Spleen (tissue), 11 donors: ENCODE measurements at regions not wholly inside any gene's neighbourhood (a gene's known extent, or its start where the extent isn't known, plus 50 kb on each side); places are given as distances from the start of the nearest gene placed in this dataset.

ENCODE experiments used
- DNase-seq: peaks from one replicate; pipeline ENCODE4 v3.0.0-alpha.2; 2020
- H3K27ac ChIP-seq, 8 donors: fragments of 200-600 bp; sonication (generic) in 7 of 8; 1 replicate in 4 of 8; 2 replicates in 4 of 8; pipeline versions ENCODE4 v1.5.0 to v1.8.0; 2016 to 2021; ENCODE audit warnings: inconsistent platforms in 4 of 8, mild to moderate bottlenecking in 4 of 8, moderate library complexity in 1 of 8
- H3K27me3 ChIP-seq, 7 donors: fragments of 200-600 bp; sonication (generic) in 6 of 7; replicated peaks in 1 of 7; 1 replicate in 4 of 7; 2 replicates in 3 of 7; pipeline versions ENCODE4 v1.5.0 to v1.8.0; 2016 to 2021; ENCODE audit warnings: inconsistent platforms in 3 of 7, mild to moderate bottlenecking in 1 of 7
- H3K36me3 ChIP-seq, 6 donors: fragments of 200-600 bp; sonication (generic) in 5 of 6; 1 replicate in 4 of 6; 2 replicates in 2 of 6; pipeline versions ENCODE4 v1.5.0 to v1.8.0; 2016 to 2021; ENCODE audit warnings: inconsistent platforms in 2 of 6
- H3K4me1 ChIP-seq, 6 donors: fragments of 200-600 bp; sonication (generic) in 5 of 6; 1 replicate in 3 of 6; 2 replicates in 3 of 6; pipeline versions ENCODE4 v1.5.0 to v1.8.0; 2016 to 2021; ENCODE audit warnings: inconsistent platforms in 3 of 6
- H3K4me3 ChIP-seq, 8 donors: fragments of 200-600 bp; sonication (generic) in 7 of 8; 1 replicate in 4 of 8; 2 replicates in 4 of 8; pipeline versions ENCODE4 v1.5.0 to v1.8.0; 2016 to 2021; ENCODE audit warnings: inconsistent platforms in 4 of 8, mild to moderate bottlenecking in 4 of 8, moderate library complexity in 2 of 8
- H3K9me3 ChIP-seq, 8 donors: fragments of 200-600 bp; sonication (generic) in 7 of 8; 1 replicate in 4 of 8; 2 replicates in 4 of 8; pipeline versions ENCODE4 v1.5.0 to v1.8.0; 2016 to 2021; ENCODE audit warnings: inconsistent platforms in 4 of 8
- POLR2A ChIP-seq, 3 donors: fragments of 450-650 bp; IDR thresholded peaks; one replicate each; pipeline ENCODE4 v1.5.1; 2017; ENCODE audit warnings: antibody characterized with exemption in 3 of 3, mild to moderate bottlenecking in 1 of 3
- POLR2AphosphoS5 ChIP-seq, 3 donors: sonication (generic); formaldehyde crosslinking; IDR thresholded peaks; one replicate each; pipeline ENCODE4 v1.5.1; 2017; ENCODE audit warnings: antibody characterized with exemption in 3 of 3
- WGBS, 5 donors: extraction: QIAGEN DNeasy Blood & Tissue Kit in 3 of 5; methylation state at CpG; one replicate each; pipeline versions ENCODE4 v1.1.5 to v1.1.7; 2013 to 2018; 5-methylcytosine and 5-hydroxymethylcytosine counted together
- intact Hi-C: fragments of 100-400 bp; cut with DNase I; formaldehyde crosslinking; loops from one replicate; pipeline ENCODE4 v1.15.0; 2023; ENCODE audit warnings: low total_unique reads
- TF ChIP-seq, protein P1 (sequence below), 11 experiments: fragments of 200-600 bp in 7 of 11; fragments of 450-650 bp in 4 of 11; sonication (generic) in 4 of 11; IDR thresholded peaks in 8 of 11; conservative IDR thresholded peaks in 3 of 11; 1 replicate in 7 of 11; 2 replicates in 4 of 11; pipeline versions ENCODE4 v1.4.0 to v1.8.0; 2016 to 2021; ENCODE audit warnings: antibody characterized with exemption in 11 of 11, inconsistent platforms in 4 of 11, mild to moderate bottlenecking in 1 of 11
- donor health status: healthy with polysubstance abuse.
- donor health status: DM: no; HTN: no; CAD: no; lungs with moderate emphysema.
- donor health status: DM: no; HTN: no; CAD: no.
- donor health status: Bipolar disorder and iron deficiency.
- donor health status: healthy.
- donor health status: DM: no; HTN: no; CAD: no.
- donor health status: DM: yes; HTN: yes; CAD: no.

DNA sequence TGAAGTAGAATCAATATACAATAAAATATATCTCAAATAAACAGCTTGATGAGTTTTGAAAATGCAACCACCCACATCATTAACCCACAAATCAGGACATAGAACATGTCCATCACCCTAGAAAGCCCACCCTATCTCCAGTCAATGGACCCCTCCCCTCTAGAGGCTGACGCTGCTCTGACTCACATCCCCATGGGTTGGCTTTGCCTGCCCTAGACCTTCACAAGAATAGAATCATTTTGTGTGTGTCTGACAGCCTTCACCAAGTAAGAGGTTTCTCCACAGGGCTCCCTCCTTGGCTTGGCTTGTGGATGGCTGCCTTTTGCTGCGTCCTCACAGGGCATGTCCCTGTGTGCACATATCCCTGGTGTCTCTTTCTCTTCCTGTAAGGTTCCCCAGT is 250.2 kb upstream of the RTL1 start:
- intact Hi-C loops: no loop called here
- Histone ChIP-seq H3K27ac (no peak overlapping the region), H3K4me1 (no peaks in the 10 kb centered on the region), H3K9me3 (peaks cover 0 to 1% (median 0%) of the 10 kb centered on the region in 8 donors), H3K36me3 (no peaks in the 10 kb centered on the region), H3K27me3 (peaks cover 0 to 39% (median 0%) of the 10 kb centered on the region in 7 donors), H3K4me3 (no peak overlapping the region)
- DNase-seq: no peak
- TF ChIP-seq POLR2AphosphoS5 (IDR thresholded peaks at IDR 0.05) (no peak), POLR2A (IDR thresholded peaks at IDR 0.05) (no peak)
- TF ChIP-seq, protein P1, sequence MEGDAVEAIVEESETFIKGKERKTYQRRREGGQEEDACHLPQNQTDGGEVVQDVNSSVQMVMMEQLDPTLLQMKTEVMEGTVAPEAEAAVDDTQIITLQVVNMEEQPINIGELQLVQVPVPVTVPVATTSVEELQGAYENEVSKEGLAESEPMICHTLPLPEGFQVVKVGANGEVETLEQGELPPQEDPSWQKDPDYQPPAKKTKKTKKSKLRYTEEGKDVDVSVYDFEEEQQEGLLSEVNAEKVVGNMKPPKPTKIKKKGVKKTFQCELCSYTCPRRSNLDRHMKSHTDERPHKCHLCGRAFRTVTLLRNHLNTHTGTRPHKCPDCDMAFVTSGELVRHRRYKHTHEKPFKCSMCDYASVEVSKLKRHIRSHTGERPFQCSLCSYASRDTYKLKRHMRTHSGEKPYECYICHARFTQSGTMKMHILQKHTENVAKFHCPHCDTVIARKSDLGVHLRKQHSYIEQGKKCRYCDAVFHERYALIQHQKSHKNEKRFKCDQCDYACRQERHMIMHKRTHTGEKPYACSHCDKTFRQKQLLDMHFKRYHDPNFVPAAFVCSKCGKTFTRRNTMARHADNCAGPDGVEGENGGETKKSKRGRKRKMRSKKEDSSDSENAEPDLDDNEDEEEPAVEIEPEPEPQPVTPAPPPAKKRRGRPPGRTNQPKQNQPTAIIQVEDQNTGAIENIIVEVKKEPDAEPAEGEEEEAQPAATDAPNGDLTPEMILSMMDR (IDR thresholded peaks at IDR 0.05 in 8 of 11, conservative IDR thresholded peaks at IDR 0.05 in 3 of 11): no peak
- 85 to 94% (median 89%) methylated on average over 2 of the region's 2 CpGs for WGBS, 5 donors

DNA sequence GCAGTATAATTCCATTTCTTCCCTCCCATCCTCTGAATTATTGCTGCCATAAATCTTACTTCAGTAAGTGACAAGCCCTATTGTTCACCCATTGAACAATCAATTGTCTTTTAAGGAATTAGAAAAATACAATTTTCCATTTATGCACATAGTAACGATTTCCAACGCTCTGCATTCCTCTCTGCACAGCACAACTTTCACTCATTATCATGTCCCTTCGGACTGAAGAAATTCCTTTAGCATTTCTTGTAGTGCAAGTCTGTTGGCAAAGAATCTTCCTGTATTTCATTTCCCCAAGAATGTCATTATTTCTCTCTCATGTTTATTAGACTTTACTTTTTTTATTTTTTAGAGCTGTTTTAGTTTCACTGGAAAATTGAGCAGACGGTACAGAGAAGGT is 252.1 kb upstream of the RTL1 start:
- H3K36me3 ChIP-seq: no peaks in the 10 kb centered on the region
- no peak overlapping the region for H3K4me3 ChIP-seq
- intact Hi-C loops: no loop called here
- 75 to 89% (median 83%) methylated on average over 4 of the region's 4 CpGs for WGBS, 5 donors
- no peaks in the 10 kb centered on the region for H3K4me1 ChIP-seq
- no peaks in the 10 kb centered on the region for H3K9me3 ChIP-seq
- peaks cover 0 to 32% (median 0%) of the 10 kb centered on the region in 7 donors for H3K27me3 ChIP-seq
- TF ChIP-seq POLR2A (IDR thresholded peaks at IDR 0.05) (no peak), POLR2AphosphoS5 (IDR thresholded peaks at IDR 0.05) (no peak)
- TF ChIP-seq, protein P1 (IDR thresholded peaks at IDR 0.05 in 8 of 11, conservative IDR thresholded peaks at IDR 0.05 in 3 of 11): no peak
- no peak overlapping the region for H3K27ac ChIP-seq
- DNase-seq: no peak

DNA sequence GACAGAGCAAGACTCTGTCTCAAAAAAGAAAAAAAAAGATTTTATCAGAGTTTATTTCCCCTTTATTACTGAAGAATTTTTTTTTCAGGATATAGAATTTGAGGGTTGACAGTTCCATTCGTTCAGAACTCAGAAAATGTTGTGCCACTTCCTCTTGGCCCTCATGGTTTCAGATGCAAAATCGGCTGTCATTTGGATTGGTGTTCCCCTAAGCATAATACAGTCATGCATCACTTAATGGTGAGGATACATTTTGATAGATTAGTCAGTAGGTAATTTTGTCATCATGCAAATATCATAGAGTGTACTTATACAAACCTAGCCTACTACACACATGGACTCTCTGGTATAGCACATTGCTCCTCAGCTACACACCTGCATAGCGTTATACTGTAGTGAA is 263.9 kb upstream of the RTL1 start:
- H3K9me3 ChIP-seq: peaks cover 0 to 51% (median 43%) of the 10 kb centered on the region in 8 donors
- TF ChIP-seq POLR2AphosphoS5 (IDR thresholded peaks at IDR 0.05) (no peak), POLR2A (IDR thresholded peaks at IDR 0.05) (no peak)
- TF ChIP-seq, protein P1 (IDR thresholded peaks at IDR 0.05 in 8 of 11, conservative IDR thresholded peaks at IDR 0.05 in 3 of 11): no peak
- no peak overlapping the region for H3K4me3 ChIP-seq
- H3K27me3 ChIP-seq: no peaks in the 10 kb centered on the region
- no peak for DNase-seq
- no peaks in the 10 kb centered on the region for H3K36me3 ChIP-seq
- no peaks in the 10 kb centered on the region for H3K4me1 ChIP-seq
- 64 to 75% (median 72%) methylated on average over 3 of the region's 3 CpGs for WGBS, 5 donors
- intact Hi-C loops: no loop called here
- no peak overlapping the region for H3K27ac ChIP-seq

DNA sequence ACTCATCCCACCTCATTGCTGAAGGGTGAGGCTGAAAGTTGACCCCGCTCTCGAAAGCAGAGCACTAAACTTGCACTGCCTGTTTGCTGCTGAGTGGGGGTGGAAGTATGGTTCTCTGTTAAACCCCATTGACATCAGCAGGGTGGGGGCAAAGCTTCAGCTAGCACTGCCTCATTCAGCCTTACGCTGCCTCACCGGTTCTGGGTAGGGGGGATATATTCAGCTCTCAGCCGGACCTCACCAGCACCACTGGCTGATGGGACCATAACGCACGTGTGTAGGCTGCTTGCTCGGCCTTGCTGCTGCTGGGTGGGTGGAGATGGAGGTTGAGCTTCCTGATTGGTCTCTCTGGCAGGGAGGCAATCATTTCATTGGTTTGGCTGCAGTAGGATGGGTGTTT is 265.7 kb upstream of the RTL1 start:
- Histone ChIP-seq H3K27me3 (no peaks in the 10 kb centered on the region), H3K9me3 (peaks cover 0 to 60% (median 44%) of the 10 kb centered on the region in 8 donors), H3K4me1 (no peaks in the 10 kb centered on the region), H3K27ac (no peak overlapping the region), H3K36me3 (no peaks in the 10 kb centered on the region), H3K4me3 (no peak overlapping the region)
- no peak for DNase-seq
- intact Hi-C loops: no loop called here
- 65 to 87% (median 70%) methylated on average over 5 to 8 of the region's 8 CpGs for WGBS, 5 donors
- TF ChIP-seq POLR2A (IDR thresholded peaks at IDR 0.05) (no peak), POLR2AphosphoS5 (IDR thresholded peaks at IDR 0.05) (no peak)
- TF ChIP-seq, protein P1 (IDR thresholded peaks at IDR 0.05 in 8 of 11, conservative IDR thresholded peaks at IDR 0.05 in 3 of 11): no peak
